Keratinocyte (primary cell): ENCODE measurements at regions not wholly inside any gene's neighbourhood (a gene's known extent, or its start where the extent isn't known, plus 50 kb on each side); places are given as distances from the start of the nearest gene placed in this dataset.

Experiments
- DNase-seq: peaks from one replicate; pipeline ENCODE4 v3.0.0-alpha.2; 2011; ENCODE audit warnings: low read depth, missing footprints, low spot score
- FAIRE-seq: peaks from 2 replicates; lab custom pipeline; 2011; peaks lifted over from hg19 to GRCh38; lab: Jason Lieb, UNC
- H2AFZ ChIP-seq: 2 replicates; pipeline ENCODE4 v1.6.0; 2012; ENCODE audit warnings: low read length, control low read depth, inconsistent platforms; ENCODE audit not compliant: control insufficient read depth
- H3K27ac ChIP-seq: 2 replicates; pipeline ENCODE4 v1.5.1; 2011; ENCODE audit warnings: low read length; ENCODE audit not compliant: control insufficient read depth, insufficient read depth
- H3K27me3 ChIP-seq: 3 replicates; pipeline ENCODE4 v1.6.0; 2011; ENCODE audit warnings: low read length; ENCODE audit not compliant: control insufficient read depth, insufficient read depth; ENCODE audit errors: extremely low read depth
- H3K36me3 ChIP-seq, 2 experiments: 2 replicates in 1 of 2; 3 replicates in 1 of 2; pipeline ENCODE4 v1.5.1; 2011; ENCODE audit warnings: low read length in 2 of 2, mild to moderate bottlenecking in 1 of 2; ENCODE audit not compliant: control insufficient read depth in 2 of 2, insufficient read depth in 2 of 2; ENCODE audit errors: extremely low read depth in 1 of 2
- H3K4me1 ChIP-seq: 3 replicates; pipeline ENCODE4 v1.5.1; 2011; ENCODE audit warnings: low read length; ENCODE audit not compliant: control insufficient read depth, insufficient read depth; ENCODE audit errors: extremely low read depth
- H3K4me2 ChIP-seq: 3 replicates; pipeline ENCODE4 v1.6.0; 2011; ENCODE audit warnings: low read depth, low read length; ENCODE audit not compliant: control insufficient read depth, insufficient read depth; ENCODE audit errors: extremely low read depth
- H3K4me3 ChIP-seq, 3 experiments: fragments of 200-600 bp in 1 of 3; sonication (generic) in 1 of 3; 2 replicates in 2 of 3; 3 replicates in 1 of 3; pipeline ENCODE4 v1.5.1; 2011 to 2016; ENCODE audit warnings: low read length in 3 of 3, mild to moderate bottlenecking in 3 of 3, control low read depth in 2 of 3, inconsistent platforms in 1 of 3, low read depth in 1 of 3, mixed read lengths in 1 of 3, mixed run types in 1 of 3, moderate library complexity in 1 of 3; ENCODE audit not compliant: control insufficient read depth in 2 of 3, insufficient read depth in 2 of 3; ENCODE audit errors: extremely low read depth in 1 of 3
- H3K79me2 ChIP-seq: 2 replicates; pipeline ENCODE4 v1.6.0; 2012; ENCODE audit warnings: low read length; ENCODE audit not compliant: control insufficient read depth, insufficient read depth
- H3K9ac ChIP-seq: 3 replicates; pipeline ENCODE4 v1.6.0; 2011; ENCODE audit warnings: low read length; ENCODE audit not compliant: control insufficient read depth, insufficient read depth; ENCODE audit errors: extremely low read depth
- H3K9me1 ChIP-seq: 3 replicates; pipeline ENCODE4 v1.6.0; 2011; ENCODE audit warnings: low read length; ENCODE audit not compliant: control insufficient read depth, insufficient read depth; ENCODE audit errors: extremely low read depth
- H3K9me3 ChIP-seq: 2 replicates; pipeline ENCODE4 v1.5.1; 2012; ENCODE audit warnings: low read depth, low read length; ENCODE audit not compliant: control insufficient read depth
- H4K20me1 ChIP-seq: 3 replicates; pipeline ENCODE4 v1.6.0; 2011; ENCODE audit warnings: low read length; ENCODE audit not compliant: control insufficient read depth, insufficient read depth; ENCODE audit errors: extremely low read depth
- EZH2 ChIP-seq: IDR thresholded peaks from one replicate; pipeline ENCODE4 v1.6.1; 2012; ENCODE audit warnings: inconsistent platforms, mild to moderate bottlenecking, low read length, moderate library complexity
- dilution Hi-C: fragments of 300-500 bp; cut with MboI; formaldehyde crosslinking; loops from one replicate; pipeline ENCODE4 v1.7.0; 2020; ENCODE audit warnings: low sequenced_read_pairs; ENCODE audit not compliant: extremely low pct_ligation_motif_present
- TF ChIP-seq, protein P1 (sequence below), 3 experiments: IDR thresholded peaks in 1 of 3; conservative IDR thresholded peaks in 1 of 3; optimal IDR thresholded peaks in 1 of 3; 2 replicates in 2 of 3; 3 replicates in 1 of 3; pipeline versions ENCODE3 to v1.5.1; 2011; ENCODE audit warnings: low read length in 3 of 3, mild to moderate bottlenecking in 3 of 3, moderate library complexity in 2 of 3, control low read depth in 1 of 3, inconsistent platforms in 1 of 3; ENCODE audit not compliant: insufficient read depth in 2 of 3; ENCODE audit errors: extremely low read depth in 1 of 3

DNA sequence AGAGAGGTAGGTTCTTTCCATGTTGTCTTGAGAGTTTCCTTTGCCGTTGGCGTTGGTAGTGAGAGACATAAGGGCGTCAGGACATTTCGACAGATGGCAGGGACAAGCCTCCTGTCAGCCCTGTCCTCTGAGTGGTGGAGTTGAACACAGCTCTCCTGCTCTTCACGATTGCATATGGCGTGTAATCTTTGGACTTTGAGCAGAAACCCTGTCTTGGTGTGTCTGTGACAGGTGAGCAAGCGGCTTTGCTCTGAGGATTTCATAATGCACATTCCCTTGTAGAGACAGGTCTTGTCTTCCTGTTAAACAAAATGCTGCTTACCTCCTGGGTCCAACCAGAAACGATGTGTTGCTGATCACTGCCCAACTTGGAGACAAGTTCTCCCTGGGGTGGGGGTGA, 146.5 kb downstream of the NXNL2 start:
- Histone ChIP-seq H3K9ac (no peak overlapping the region), H3K4me1 (no peaks in the 10 kb centered on the region), H3K27ac (no peak overlapping the region), H2AFZ (no peak overlapping the region), H3K36me3 (no peaks in the 10 kb centered on the region), H3K9me3 (no peaks in the 10 kb centered on the region), H3K4me2 (no peak overlapping the region), H3K27me3 (no peaks in the 10 kb centered on the region), H4K20me1 (no peaks in the 10 kb centered on the region), H3K4me3 (no peak overlapping the region), H3K9me1 (no peaks in the 10 kb centered on the region), H3K79me2 (no peaks in the 10 kb centered on the region)
- TF ChIP-seq, protein P1, sequence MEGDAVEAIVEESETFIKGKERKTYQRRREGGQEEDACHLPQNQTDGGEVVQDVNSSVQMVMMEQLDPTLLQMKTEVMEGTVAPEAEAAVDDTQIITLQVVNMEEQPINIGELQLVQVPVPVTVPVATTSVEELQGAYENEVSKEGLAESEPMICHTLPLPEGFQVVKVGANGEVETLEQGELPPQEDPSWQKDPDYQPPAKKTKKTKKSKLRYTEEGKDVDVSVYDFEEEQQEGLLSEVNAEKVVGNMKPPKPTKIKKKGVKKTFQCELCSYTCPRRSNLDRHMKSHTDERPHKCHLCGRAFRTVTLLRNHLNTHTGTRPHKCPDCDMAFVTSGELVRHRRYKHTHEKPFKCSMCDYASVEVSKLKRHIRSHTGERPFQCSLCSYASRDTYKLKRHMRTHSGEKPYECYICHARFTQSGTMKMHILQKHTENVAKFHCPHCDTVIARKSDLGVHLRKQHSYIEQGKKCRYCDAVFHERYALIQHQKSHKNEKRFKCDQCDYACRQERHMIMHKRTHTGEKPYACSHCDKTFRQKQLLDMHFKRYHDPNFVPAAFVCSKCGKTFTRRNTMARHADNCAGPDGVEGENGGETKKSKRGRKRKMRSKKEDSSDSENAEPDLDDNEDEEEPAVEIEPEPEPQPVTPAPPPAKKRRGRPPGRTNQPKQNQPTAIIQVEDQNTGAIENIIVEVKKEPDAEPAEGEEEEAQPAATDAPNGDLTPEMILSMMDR (optimal IDR thresholded peaks at IDR 0.05 in 1 of 3, IDR thresholded peaks at IDR 0.05 in 1 of 3, conservative IDR thresholded peaks at IDR 0.05 in 1 of 3; ENCODE audit: extremely low read depth in 1 of 3, insufficient read depth in 2 of 3, low read length in 3 of 3): no peak
- TF ChIP-seq EZH2: no peak
- dilution Hi-C loops: no loop called here
- no peak for DNase-seq
- no peak for FAIRE-seq

DNA sequence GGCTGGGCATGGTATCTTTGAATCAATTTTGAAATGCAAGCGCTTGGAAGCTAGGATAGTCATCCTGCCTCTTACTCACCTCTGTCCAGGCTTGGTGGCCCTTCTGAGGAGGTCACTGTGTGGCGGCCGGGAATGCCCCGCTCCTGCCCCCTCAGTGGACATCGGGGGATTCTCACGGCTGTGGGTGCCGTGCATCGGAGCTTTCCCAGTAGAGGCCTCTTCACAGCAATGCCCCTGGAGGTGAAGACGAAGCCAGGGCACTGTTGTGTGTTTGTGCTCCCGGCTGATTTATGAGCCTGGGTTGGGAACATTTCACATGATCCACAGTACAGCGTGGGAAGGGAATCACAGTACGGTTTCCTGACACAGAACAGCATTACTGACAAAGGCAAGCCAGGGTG, 147.5 kb downstream of the NXNL2 start:
- no peaks in the 10 kb centered on the region for H3K79me2 ChIP-seq
- FAIRE-seq: no peak
- H3K4me2 ChIP-seq: no peak overlapping the region
- no peak overlapping the region for H3K4me3 ChIP-seq
- dilution Hi-C loops: no loop called here
- H3K27ac ChIP-seq: no peak overlapping the region
- no peaks in the 10 kb centered on the region for H3K4me1 ChIP-seq
- H4K20me1 ChIP-seq: no peaks in the 10 kb centered on the region
- no peaks in the 10 kb centered on the region for H3K9me1 ChIP-seq
- H3K9me3 ChIP-seq: no peaks in the 10 kb centered on the region
- no peak overlapping the region for H3K9ac ChIP-seq
- H3K27me3 ChIP-seq: no peaks in the 10 kb centered on the region
- H2AFZ ChIP-seq: no peak overlapping the region
- TF ChIP-seq, protein P1 (optimal IDR thresholded peaks at IDR 0.05 in 1 of 3, IDR thresholded peaks at IDR 0.05 in 1 of 3, conservative IDR thresholded peaks at IDR 0.05 in 1 of 3; ENCODE audit: extremely low read depth in 1 of 3, insufficient read depth in 2 of 3, low read length in 3 of 3): no peak
- TF ChIP-seq EZH2: no peak
- no peak for DNase-seq
- no peaks in the 10 kb centered on the region for H3K36me3 ChIP-seq
